ENCODE measurements at regions not wholly inside any gene's neighbourhood (a gene's known extent, or its start where the extent isn't known, plus 50 kb on each side); places are given as distances from the start of the nearest gene placed in this dataset.

GRCh38 chr10:42898037-42898960 is 115.7 kb downstream of the BMS1 start:
- TF ChIP-seq POLR2A (IDR thresholded peaks at IDR 0.05) (no peak), CTCF (IDR thresholded peaks at IDR 0.05) (no peak)
